Mesodermal cell (in vitro differentiated cells): ENCODE measurements at regions not wholly inside any gene's neighbourhood (a gene's known extent, or its start where the extent isn't known, plus 50 kb on each side); places are given as distances from the start of the nearest gene placed in this dataset.
"Not testable (repeated sequence)": the region's sequence is repeated elsewhere in the genome, so short reads cannot be mapped to it uniquely, and the experiment has no call there.

Experiments
- H3K27ac ChIP-seq: 2 replicates; pipeline ENCODE4 v1.7.0; 2013; ENCODE audit warnings: mild to moderate bottlenecking, low read depth, low read length, moderate library complexity; ENCODE audit not compliant: severe bottlenecking
- H3K36me3 ChIP-seq: 2 replicates; pipeline ENCODE4 v1.7.1; 2013; ENCODE audit warnings: mild to moderate bottlenecking, low read length, moderate library complexity; ENCODE audit not compliant: control insufficient read depth, insufficient read depth
- H3K4me1 ChIP-seq: one replicate; pipeline ENCODE4 v1.7.1; 2013; ENCODE audit warnings: mild to moderate bottlenecking, low read length; ENCODE audit not compliant: insufficient read depth, control insufficient read depth, poor library complexity, severe bottlenecking
- H3K4me3 ChIP-seq: 2 replicates; pipeline ENCODE4 v1.7.0; 2013; ENCODE audit warnings: low read length, control low read depth, mild to moderate bottlenecking; ENCODE audit not compliant: insufficient read depth, poor library complexity, severe bottlenecking; ENCODE audit errors: extremely low read depth
- H3K9me3 ChIP-seq: 2 replicates; pipeline ENCODE4 v1.7.1; 2013; ENCODE audit warnings: mild to moderate bottlenecking, low read length, moderate library complexity; ENCODE audit not compliant: control insufficient read depth
- WGBS, 2 experiments: methylation state at CpG; one replicate each; pipeline ENCODE4 v1.1.5; 2013; ENCODE audit warnings: missing lambda C conversion rate in 2 of 2; ENCODE audit not compliant: insufficient coverage in 2 of 2; 5-methylcytosine and 5-hydroxymethylcytosine counted together

GRCh38 chr18:9004308-9004707, 98.2 kb upstream of the NDUFV2 start:
- not testable (repeated sequence) for H3K27ac ChIP-seq, H3K36me3 ChIP-seq, H3K4me3 ChIP-seq, H3K9me3 ChIP-seq, H3K4me1 ChIP-seq
- no CpG with 5 or more reads among the region's 2 CpGs for WGBS, 2 experiments

GRCh38 chr18:9007700-9008099, 94.8 kb upstream of the NDUFV2 start:
- WGBS, 2 experiments = no CpG with 5 or more reads among the region's 3 CpGs
- not testable (repeated sequence) for H3K27ac ChIP-seq, H3K4me1 ChIP-seq, H3K36me3 ChIP-seq, H3K4me3 ChIP-seq, H3K9me3 ChIP-seq

- Histone ChIP-seq H3K36me3 (no peaks in the 10 kb centered on the region), H3K27ac (no peak overlapping the region), H3K9me3 (no peaks in the 10 kb centered on the region), H3K4me3 (no peak overlapping the region), H3K4me1 (peaks cover 4% of the 10 kb centered on the region)
- 92% methylated on average over 1 of the region's 5 CpGs; no CpG with 5 or more reads in 1 of the 2 experiments for WGBS, 2 experiments
Measured at GRCh38 chr18:9008200-9008708, 94.2 kb upstream of the NDUFV2 start.

- no peak overlapping the region for H3K27ac ChIP-seq
- no peaks in the 10 kb centered on the region for H3K9me3 ChIP-seq
- H3K4me3 ChIP-seq = no peak overlapping the region
- H3K36me3 ChIP-seq = no peaks in the 10 kb centered on the region
- WGBS, 2 experiments = 89 to 92% methylated on average over 16 to 19 of the region's 19 CpGs
- peaks cover 4% of the 10 kb centered on the region for H3K4me1 ChIP-seq
Measured at GRCh38 chr18:9008709-9009635, 93.5 kb upstream of the NDUFV2 start.

GRCh38 chr18:9009703-9010488, 92.6 kb upstream of the NDUFV2 start:
- no peak overlapping the region for H3K4me3 ChIP-seq
- 90 to 92% methylated on average over 7 of the region's 7 CpGs for WGBS, 2 experiments
- H3K27ac ChIP-seq = no peak overlapping the region
- H3K4me1 ChIP-seq = peaks cover 4% of the 10 kb centered on the region
- no peaks in the 10 kb centered on the region for H3K36me3 ChIP-seq
- H3K9me3 ChIP-seq = no peaks in the 10 kb centered on the region

GRCh38 chr18:9011431-9011830, 91.1 kb upstream of the NDUFV2 start:
- WGBS, 2 experiments = 73 to 85% methylated on average over 3 to 5 of the region's 5 CpGs
- H3K27ac ChIP-seq = no peak overlapping the region
- no peak overlapping the region for H3K4me3 ChIP-seq
- H3K36me3 ChIP-seq = no peaks in the 10 kb centered on the region
- peaks cover 3% of the 10 kb centered on the region for H3K4me1 ChIP-seq
- no peaks in the 10 kb centered on the region for H3K9me3 ChIP-seq

GRCh38 chr18:9013926-9014373, 88.5 kb upstream of the NDUFV2 start:
- Histone ChIP-seq H3K27ac (no peak overlapping the region), H3K4me1 (peaks cover 17% of the 10 kb centered on the region), H3K9me3 (peaks cover 6% of the 10 kb centered on the region), H3K36me3 (no peaks in the 10 kb centered on the region), H3K4me3 (no peak overlapping the region)
- no CpG with 5 or more reads among the region's 2 CpGs for WGBS, 2 experiments

GRCh38 chr18:9015689-9016088, 86.8 kb upstream of the NDUFV2 start:
- 80 to 94% methylated on average over 1 to 2 of the region's 3 CpGs for WGBS, 2 experiments
- H3K4me1 ChIP-seq = peaks cover 17% of the 10 kb centered on the region
- H3K9me3 ChIP-seq = peaks cover 6% of the 10 kb centered on the region
- no peak overlapping the region for H3K27ac ChIP-seq
- no peak overlapping the region for H3K4me3 ChIP-seq
- no peaks in the 10 kb centered on the region for H3K36me3 ChIP-seq

GRCh38 chr18:9016633-9017166, 85.8 kb upstream of the NDUFV2 start:
- H3K36me3 ChIP-seq = no peaks in the 10 kb centered on the region
- WGBS, 2 experiments = 54 to 57% methylated on average over 9 to 12 of the region's 16 CpGs
- H3K4me3 ChIP-seq = no peak overlapping the region
- peaks cover 17% of the 10 kb centered on the region for H3K4me1 ChIP-seq
- H3K27ac ChIP-seq = peak overlapping the region; percentile 95
- H3K9me3 ChIP-seq = peaks cover 6% of the 10 kb centered on the region

- Histone ChIP-seq H3K36me3 (no peaks in the 10 kb centered on the region), H3K27ac (peak overlapping the region; percentile 95), H3K9me3 (peaks cover 6% of the 10 kb centered on the region), H3K4me1 (peaks cover 17% of the 10 kb centered on the region), H3K4me3 (no peak overlapping the region)
- 30 to 38% methylated on average over 29 to 33 of the region's 34 CpGs for WGBS, 2 experiments
Measured at GRCh38 chr18:9017167-9017904, 85.2 kb upstream of the NDUFV2 start.
